Right ventricle myocardium superior (tissue), 1 donor: ENCODE measurements at regions not wholly inside any gene's neighbourhood (a gene's known extent, or its start where the extent isn't known, plus 50 kb on each side); places are given as distances from the start of the nearest gene placed in this dataset.

Experiments used
- ATAC-seq: fragments of 200-7000 bp; cut with Tn5 transposase; one replicate; pipeline ENCODE4 v1.9.1; 2020; ENCODE audit warnings: mild to moderate bottlenecking; ENCODE audit not compliant: poor library complexity
- DNase-seq: peaks from one replicate; pipeline ENCODE4 v3.0.0-alpha.2; 2020
- intact Hi-C: fragments of 100-400 bp; cut with DNase I; formaldehyde crosslinking; loops from one replicate; pipeline ENCODE4 v1.11.2; 2022
- donor health status: DM: no; HTN: yes; CAD: no; lungs with severe emphysema.

DNA sequence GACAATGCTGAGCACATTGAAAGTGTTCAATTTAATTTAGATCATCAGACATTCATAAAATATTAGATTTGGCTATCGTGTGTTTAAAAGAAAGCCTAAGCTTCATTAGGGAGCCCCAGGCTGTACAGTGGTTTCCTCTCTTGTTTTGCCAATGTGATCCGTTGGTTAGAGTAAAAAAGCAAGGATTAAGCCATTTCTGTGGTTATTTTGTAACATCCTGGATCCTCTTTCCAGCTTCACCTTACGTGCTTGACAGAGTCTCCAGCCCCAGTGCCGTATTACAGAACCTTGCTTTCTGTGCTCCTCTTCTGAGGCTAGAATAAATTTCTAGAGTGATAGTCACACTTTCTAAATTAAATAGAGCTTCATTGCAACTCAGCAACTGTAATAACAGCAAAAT is 289.3 kb upstream of the LINC00305 start:
- DNase-seq (no peak), ATAC-seq (no peak)
- intact Hi-C loops, result no loop called here

GRCh38 chr18:64436111-64436510 is 287.2 kb upstream of the LINC00305 start:
- DNase-seq, result no peak
- intact Hi-C loops, result no loop called here
- ATAC-seq, result no peak

GRCh38 chr18:64419156-64419555 is 270.3 kb upstream of the LINC00305 start:
- DNase-seq, result no peak
- ATAC-seq, result no peak
- intact Hi-C loops, result no loop called here

DNA sequence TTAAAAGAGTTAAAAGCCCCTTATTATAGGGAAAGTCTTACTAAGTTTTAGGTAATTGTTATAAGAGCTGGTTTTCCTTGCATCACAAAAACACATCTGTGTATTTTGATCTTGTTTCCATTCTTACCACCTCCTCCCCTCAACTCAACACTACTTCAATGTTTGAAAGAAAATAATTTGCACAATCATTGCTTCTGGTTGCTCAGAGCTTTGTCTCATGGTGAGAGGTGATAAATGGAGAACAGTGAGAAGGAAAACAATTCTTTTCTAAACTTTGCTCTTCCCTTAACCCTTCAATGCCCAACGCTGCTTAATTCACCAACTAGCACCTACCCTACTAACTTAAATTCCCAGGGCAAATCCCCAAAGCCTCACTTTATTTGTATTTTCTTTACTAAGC is 268.1 kb upstream of the LINC00305 start:
- DNase-seq (no peak), ATAC-seq (no peak)
- intact Hi-C loops, result no loop called here

DNA sequence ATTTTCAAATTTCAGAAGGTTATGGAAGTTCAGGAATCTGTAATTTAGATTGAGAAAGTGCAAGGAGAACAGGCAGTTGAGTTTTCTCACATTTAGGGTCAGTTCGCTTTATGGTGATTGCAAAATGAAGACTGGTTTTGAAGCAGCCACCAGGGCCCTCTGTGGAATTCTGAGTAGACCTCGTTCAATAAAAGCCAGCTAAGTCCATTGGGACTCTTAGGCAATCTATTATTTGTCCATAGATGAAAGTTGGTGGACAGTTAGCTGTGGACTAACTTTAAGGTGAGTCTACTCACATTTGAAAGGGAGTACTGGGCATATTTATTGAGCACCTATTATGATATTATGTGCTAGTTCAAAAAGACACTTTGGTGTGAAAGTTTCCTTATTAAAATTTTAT is 266.3 kb upstream of the LINC00305 start:
- intact Hi-C loops, result no loop called here
- DNase-seq, result no peak

GRCh38 chr18:64410685-64411084 is 261.8 kb upstream of the LINC00305 start:
- intact Hi-C loops, result no loop called here
- no peak for ATAC-seq
- no peak for DNase-seq

More for the DNA sequence above, 266.3 kb upstream of the LINC00305 start:
- ATAC-seq, result no peak

DNA sequence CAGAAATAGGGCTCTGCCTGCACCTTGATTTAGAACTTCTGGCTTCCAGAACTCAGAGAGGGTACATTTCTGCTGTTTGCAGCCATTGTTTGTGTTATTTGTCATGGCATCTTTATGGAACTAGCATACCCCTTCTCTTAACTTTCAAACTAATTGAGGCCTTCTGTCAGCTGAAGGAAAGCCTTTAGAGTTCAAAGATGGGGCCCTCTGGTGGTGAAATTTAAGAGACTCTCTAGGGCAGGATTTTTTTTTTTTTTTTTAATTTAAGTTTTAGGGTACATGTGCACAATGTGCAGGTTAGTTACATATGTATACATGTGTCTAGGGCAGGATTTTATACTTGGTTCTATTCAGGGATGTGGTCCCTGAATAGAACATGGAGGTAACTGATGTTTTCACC is 260.6 kb upstream of the LINC00305 start:
- ATAC-seq, result no peak
- intact Hi-C loops, result no loop called here
- no peak for DNase-seq

DNA sequence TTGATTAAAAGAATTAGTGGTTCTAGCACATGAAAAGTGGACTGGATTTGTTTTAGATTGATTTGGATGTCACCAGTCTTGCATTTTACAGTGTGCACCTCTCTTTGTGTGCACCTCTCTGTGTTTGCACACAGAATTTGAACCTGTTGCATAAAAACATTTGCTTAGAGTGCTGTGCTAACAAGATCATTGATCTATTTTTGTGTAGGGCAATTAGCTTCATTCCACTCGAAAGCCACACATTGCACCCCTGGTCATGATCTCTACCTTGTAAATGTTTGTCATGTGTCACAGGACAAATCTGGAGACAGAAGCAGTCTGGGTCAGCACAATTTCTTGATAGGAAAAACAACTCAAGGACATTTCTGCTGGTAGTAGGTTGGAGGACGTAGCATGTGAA is 258.7 kb upstream of the LINC00305 start:
- ATAC-seq (no peak), DNase-seq (no peak)
- intact Hi-C loops, result no loop called here

DNA sequence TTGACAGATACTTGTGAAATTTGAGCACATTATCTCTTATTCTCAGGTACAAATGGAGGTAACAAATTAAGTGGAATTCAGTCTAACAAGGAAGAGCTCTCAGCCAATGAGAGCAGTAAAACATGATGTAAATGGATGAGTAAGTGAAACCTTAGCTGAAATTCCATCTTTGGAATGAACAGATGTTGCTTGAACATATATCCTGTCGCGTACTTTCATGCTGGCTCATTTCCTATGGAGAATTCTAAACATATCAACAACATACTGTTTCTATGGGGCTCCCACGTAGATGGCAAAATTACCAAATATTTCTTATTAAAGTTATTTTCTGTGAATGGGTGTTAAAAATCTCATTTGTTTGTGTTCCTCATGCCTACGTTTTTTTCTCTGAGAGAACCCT is 256.3 kb upstream of the LINC00305 start:
- ATAC-seq, result no peak
- intact Hi-C loops, result no loop called here

DNA sequence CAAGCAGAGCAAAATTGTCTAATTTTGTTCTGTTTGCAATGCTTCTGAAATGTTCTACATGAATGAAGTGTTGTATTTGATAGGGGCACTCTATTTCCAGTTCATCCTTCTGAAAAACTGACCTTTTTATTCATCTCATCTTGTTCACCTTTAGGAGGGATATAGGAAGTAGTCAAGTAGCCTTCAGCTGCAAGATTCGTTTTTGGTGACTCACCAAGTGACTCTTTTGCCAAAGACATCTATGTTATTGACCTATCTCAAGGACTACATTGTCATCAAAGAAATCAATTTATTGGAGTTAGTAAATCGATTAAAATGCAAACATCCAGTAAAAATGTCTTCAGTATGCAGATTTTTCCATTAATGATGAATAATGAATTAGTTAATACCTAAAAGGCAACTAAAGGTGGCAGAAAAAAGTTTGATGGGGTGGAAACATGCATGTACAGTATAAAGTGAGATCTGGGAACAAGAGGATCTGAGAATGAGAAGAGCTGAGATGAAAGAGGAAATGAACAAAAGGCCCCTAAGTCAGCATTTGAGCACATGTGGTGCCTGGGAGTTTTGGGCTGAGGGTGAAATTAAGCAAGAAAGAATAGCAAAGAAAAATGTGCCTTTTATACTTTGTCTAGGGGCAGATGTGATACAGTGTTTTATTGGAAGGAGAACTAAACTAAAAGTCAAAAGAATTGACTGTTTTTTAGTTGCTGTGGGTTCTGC is 255.1 kb upstream of the LINC00305 start:
- intact Hi-C loops, result no loop called here
- DNase-seq, result no peak
- no peak for ATAC-seq

More for the DNA sequence above, 256.3 kb upstream of the LINC00305 start:
- no peak for DNase-seq

DNA sequence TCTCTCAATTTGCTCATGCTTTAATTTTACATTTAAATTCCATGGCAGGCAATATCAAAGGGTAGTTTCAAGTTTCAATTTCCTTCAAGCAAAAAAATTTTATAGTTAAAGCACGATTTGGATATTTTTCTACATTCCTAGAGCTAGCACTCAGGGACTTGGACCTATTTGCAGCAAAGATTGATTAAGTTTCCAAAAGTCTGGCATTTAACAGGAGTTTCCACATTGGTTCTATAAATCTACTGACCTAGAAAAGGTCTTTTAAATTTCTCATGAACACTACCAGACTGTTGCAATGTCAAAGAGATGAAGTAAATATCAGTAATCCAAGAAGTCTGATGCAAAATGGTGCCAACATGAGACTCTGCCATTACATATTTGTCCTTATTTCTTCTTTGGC is 253.7 kb upstream of the LINC00305 start:
- DNase-seq, result no peak
- ATAC-seq, result no peak
- intact Hi-C loops, result no loop called here

DNA sequence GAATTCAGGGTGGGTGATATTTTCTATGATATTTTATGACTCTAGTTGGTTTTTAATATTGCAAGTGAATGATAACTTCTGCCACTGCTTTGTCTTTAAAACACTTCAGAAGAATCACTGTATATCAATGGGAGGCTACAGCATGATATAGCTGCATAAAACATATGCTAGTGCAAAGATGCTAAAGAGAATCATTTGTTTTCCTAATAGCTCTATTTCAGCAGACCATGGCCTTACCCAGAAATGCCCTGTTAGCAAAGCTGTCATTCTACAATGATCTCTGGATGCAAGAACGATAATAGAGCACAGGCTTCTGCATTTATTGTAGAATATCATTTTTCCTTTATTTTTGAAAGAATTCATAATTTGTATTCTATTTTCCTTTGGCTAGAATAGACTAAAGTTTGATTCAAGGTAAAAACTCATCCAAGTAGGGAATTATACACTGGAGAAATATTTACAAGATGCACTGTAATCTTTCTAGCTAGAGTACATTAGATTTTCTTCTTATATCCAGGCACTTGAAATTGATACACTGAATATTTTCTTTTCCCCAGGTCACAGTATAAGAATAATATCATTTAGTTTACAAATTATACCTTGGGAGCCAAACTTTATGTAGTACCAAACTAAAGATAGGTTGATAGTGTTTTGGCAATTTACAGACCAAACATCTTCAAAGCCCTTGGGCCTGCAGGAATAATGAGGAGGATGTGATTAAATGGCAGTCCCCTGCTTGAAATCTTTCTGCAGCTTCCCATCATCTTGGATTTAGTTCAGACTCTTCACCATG is 252.6 kb upstream of the LINC00305 start:
- ATAC-seq (no peak), DNase-seq (no peak)
- intact Hi-C loops, result no loop called here

DNA sequence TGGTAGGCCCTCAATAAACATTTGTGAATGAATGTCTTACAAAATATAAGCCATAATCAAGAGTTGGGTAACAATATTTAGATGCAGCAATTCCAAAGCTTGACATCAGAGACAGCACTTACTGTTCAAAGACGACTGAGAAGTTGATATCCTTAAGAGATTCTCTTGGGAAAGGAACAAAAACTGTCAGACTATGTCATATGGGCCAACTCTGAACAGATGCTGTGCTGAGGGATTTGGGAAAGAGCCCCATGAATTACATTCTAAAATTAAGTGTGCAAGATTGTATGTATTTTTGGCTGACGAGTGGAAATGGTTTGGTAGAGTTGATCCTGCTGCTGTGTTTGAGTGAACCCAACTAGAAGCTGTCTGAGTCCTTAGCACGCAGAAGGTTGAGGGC is 250.7 kb upstream of the LINC00305 start:
- DNase-seq (no peak), ATAC-seq (no peak)
- intact Hi-C loops, result no loop called here

DNA sequence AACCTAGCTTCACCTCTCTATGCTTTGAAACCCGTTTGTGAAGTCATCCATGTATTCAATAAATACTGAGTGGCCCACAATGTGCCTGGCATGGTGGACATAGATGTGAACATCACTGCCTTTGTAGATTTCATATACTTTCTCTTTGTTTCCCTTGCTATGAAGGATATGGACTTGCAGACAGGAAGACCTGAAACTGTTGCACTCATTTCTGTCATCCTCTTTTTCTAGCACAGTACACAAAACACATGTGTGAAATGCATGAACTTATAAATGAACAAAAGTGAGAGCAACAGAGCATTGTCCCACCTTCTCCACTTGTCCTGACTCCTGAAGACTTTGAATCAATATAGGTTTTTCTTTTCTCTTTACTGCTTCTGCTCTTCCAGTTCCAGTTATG is 249.4 kb upstream of the LINC00305 start:
- DNase-seq (no peak), ATAC-seq (no peak)
- intact Hi-C loops, result no loop called here

- intact Hi-C loops, result no loop called here
- ATAC-seq (no peak), DNase-seq (no peak)
These were observed 243.3 kb upstream of the LINC00305 start for GRCh38 chr18:64392202-64392601.

- no peak for DNase-seq
- intact Hi-C loops, result no loop called here
- no peak for ATAC-seq
These were observed 235.2 kb upstream of the LINC00305 start for GRCh38 chr18:64384101-64384500.

- ATAC-seq (no peak), DNase-seq (no peak)
- intact Hi-C loops, result no loop called here
These were observed 231.2 kb upstream of the LINC00305 start for GRCh38 chr18:64380117-64380516.

DNA sequence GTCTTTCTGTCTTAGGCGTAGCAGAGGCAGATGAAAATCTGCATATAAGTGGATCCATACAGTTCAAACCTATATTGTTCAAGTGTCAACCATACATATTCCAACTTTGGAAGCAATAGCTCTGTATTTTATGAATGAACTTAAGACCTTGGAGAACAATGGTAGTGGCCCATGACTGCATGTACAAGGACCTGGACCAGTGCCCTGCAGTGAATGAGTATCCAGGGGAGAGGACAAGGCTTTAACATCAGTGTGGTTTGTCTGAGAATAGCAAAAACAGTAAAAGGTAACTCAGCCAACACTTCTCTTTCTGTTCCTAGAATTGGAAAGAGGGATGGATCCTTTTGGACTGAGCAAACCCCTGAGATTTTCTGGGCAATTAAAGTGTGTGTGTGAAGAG is 230.8 kb upstream of the LINC00305 start:
- no peak for ATAC-seq
- intact Hi-C loops, result no loop called here
- no peak for DNase-seq

GRCh38 chr18:64377446-64377845 is 228.6 kb upstream of the LINC00305 start:
- intact Hi-C loops, result no loop called here
- ATAC-seq (no peak), DNase-seq (no peak)

GRCh38 chr18:64372850-64373249 is 224.0 kb upstream of the LINC00305 start:
- DNase-seq (no peak), ATAC-seq (no peak)
- intact Hi-C loops, result no loop called here
